ENCODE measurements at regions not wholly inside any gene's neighbourhood (a gene's known extent, or its start where the extent isn't known, plus 50 kb on each side); places are given as distances from the start of the nearest gene placed in this dataset.
"Not testable (repeated sequence)": the region's sequence is repeated elsewhere in the genome, so short reads cannot be mapped to it uniquely, and the experiment has no call there.

DNA sequence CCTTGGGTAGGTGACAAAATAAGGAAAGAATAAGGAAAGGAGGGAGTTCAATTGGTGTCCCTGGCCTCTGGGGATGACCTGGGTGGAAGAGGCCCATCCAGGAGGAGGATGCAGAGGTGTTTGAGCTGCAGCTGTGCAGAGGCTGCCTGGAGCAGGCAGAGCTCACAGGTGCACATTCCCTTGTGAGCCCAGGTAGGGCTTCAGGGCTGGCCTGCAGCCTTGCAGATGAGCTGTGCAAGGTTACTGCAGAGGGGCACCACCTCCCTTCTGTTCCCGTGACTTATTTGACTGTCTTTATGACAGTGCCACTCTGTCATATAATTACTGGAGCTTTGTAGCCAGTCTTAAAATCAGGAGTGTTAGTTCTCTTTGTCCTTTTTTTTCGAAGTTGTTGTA, 263.2 kb upstream of the HS6ST1 start:
- no peak for DNase-seq

DNA sequence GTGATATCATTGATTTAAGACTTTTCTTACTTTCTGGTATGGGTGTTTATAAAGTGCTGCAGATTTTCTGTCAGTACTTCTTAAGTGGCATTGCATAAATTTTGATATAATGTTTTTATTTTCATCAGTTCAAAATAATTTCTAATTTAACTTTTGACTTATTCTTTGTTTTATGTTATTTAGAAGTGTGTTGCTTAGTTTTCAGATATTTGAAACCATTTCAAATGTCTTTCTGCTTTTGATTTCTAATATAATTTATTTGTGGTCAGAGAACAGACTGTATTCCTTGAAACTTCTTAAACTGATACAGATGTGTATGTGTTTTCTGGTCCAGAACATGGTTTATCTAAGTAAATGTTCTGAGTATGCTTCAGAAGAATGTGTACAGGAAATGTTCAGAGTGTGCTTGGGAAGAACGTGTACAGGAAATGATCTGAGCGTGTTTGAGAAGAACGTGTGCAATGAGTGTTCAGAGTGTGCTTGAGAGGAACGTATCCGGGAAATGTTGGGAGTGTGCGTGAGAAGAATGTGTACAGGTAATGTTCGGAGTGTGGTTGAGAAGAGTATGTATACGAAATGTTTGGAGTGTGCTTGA, 265.7 kb upstream of the HS6ST1 start:
- no peak for DNase-seq

DNA sequence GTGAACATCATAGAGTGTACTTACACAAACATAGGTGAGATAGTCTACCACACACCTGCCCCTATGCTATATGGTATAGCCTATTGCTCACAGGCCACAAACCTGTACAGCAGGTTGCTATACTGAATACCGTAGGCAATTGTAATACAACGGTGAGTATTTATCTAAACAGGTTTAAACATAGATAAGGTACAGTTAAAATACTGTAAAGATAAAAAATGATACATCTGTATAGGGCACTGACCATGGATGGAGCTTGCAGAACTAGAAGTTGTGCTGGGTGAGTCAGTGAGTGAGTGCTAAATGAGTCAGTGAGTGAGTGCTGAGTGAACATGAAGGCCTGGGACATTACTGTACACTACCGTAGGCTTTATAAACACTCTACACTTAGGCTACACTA, 267.0 kb upstream of the HS6ST1 start:
- DNase-seq = no peak

DNA sequence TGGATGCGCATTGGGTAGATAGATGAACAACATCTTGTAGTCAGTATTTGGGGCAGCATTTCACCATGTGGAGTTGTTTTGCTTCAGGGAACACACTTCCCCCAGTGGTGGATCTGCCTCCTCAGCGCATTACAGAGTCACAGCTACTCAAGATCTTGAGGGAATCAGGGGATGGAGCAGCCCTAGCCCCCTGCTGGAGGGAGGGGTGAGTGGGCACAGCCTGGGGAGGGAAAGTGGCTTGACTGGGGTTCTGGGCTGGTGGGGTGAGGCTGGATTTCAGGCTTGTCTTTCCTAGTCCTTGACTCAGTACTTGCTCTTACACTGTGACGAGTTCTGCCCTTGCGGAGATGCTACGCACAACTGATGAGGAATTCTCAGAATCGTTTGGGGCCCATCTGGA, 271.0 kb upstream of the HS6ST1 start:
- DNase-seq = no peak

DNA sequence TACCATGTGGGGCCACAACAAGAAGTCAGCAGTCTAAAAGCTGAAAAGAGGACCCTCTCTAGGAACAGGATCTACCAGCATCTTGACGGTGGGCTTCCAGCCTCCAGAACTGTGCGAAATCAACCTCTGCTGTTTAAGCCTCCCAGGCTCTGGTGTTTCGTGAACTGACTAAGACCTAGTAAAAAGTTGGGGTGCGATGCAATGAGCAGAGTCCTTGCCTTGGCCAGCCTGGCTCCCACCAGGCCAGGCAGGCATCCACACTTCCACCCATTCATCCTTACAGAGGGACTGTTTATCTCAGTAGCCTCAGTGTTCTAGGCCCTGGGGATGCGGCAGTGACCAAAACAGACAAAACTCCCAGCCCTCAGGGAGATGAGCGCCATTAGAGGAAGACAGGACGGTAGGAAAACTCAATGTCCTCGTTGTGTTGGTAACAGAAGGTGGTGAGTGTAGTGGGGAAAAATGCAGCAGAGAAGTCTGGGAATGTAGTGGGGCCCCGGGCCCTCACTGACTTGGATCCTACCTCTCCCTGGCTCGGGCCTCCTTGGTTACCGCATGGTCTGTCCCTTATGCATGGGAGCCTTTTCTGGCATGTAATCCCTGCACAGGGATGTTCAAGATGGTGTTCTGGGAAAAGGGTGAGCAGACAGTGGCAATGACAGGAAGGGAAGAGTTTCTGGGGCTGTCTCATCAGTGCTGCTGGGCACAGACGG, 271.8 kb upstream of the HS6ST1 start:
- DNase-seq = no peak

DNA sequence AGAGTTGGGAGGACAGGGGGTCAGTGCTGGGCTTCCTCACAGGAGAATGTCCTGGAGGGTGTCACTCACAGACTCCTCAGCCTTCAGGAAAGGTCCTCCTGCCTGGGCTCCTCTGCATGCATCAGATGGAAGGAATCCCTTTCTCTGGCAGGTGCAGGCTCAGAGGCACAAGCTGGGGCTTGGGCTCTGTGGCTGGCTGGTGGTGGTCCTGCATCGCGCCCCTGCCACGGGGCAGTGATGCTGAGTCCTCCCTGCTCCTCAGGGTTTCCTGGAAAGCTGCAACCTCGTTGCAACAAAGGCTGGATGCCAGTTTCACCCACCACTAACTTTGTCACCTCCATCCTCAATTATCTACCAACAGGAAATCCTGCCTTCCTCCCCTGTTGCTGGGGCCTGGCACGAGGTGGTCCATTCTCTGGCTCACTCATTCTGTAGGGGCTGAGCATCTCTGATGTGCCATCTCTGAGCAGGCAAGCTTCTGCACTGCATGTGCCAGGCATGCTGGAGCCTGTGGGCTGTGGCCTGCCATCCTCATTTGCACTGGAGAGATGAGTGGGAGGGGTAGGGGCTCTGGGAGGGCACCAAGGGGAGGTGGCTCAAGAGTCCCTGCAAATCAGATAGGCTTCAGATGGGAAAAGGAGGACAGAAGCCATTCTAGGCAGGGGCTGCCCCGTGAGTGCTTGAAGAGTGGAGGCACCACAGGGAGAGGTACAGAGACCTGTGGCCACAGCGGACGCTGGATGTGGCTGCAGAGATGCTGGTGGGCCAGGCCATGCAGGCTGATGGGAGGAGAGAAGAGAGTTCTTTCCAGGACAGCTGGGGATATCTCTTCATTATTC, 272.6 kb upstream of the HS6ST1 start:
- no peak for DNase-seq

DNA sequence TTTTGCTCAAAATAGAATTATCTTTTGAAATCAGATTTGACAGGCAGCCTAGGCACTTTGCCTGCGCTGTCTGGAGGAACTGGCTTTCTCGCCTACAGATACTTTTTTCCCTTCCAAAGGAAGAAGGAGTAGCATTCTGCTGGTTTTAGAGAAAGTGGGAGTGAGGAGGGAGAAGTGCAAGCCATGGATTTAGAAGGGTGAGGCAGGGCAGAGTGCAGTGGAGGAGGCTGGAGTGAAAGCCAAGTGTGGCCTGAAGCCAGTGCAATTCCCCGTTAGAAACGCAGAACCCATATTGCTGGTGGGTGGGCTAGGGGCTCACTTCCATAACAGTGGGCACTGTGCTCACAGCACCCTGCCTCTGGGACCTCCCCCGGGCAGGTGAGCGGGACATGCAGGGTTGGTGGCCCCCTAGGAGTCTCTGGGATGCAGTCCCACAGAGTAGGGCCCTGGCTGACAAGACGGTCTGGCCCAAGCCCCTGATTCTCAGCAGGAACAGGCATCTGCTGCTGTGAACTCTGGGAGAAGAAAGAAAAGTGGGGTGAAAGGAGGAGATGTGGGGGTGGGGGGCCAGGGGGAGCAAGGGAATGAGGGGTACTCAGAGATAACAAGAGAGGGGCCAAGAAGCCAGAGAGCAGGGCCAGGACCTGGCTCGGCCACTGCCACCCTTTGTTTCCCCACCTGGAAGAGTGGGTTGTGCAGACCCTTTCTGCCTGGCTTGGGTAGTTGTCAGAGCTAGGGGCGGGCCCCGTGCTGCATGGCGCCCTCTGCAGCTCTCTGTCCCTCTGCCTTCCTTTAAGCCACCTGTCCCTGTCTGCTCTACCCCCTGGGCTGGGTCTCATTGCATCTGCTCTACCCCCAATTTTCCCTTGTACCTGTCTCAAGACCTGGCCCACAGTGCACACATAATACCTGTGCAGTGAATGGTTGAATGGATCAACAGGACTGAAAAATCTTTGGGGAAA, 273.5 kb upstream of the HS6ST1 start:
- DNase-seq = no peak

DNA sequence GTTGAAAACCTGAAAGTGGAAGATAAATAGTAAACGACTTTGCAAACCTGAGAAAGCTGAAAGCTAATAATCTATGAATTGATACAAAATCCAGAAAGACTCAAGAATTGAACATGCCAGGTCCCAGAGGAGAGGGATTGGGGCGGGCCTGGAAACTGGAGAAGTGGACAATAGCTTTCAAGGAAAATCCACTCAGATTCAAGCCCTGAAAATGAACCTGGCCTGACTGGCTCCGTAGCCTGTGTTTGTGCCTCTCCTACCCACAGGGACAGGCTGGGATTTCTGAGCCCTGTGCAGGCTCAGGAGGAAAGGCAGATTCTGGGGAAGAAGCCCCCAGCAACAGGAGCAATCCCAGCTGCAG, 274.8 kb upstream of the HS6ST1 start:
- no peak for DNase-seq

DNA sequence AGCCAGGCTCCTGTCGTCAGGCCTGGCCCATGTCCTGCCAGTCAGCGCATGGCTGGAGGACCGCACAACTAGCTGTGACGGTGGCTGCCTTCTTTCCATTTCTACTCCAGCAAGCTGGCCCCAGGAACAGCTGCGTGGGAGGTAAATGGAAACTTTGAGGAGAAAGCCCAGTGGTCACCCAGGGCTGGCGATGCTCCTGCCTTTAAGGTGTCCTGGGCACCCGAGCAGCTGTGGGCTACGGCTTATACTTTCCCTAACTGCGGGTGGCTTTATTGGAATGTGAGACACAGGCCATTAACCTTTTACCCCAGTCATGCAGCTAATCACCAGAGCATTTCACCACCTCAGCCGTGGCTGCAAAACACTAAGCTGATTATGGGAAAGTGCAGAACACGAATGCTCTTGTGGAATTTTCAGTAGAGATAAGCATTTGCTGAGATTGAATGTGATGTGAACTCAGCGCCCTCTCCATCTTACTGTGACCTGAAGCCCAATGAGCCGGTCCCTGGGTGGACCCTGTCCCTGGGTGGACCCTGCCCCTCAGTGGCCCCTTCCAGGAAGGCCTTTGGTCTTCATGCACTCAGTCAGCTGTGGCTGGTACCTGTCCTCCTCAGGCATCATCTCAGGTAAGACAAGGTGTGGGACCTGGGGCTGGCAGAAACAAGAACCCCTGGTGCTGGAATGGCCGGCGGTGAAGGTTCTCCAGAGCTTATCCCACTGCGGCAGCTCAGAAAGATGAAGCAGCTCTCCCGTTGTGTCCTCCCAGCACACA, 275.4 kb upstream of the HS6ST1 start:
- DNase-seq = no peak

DNA sequence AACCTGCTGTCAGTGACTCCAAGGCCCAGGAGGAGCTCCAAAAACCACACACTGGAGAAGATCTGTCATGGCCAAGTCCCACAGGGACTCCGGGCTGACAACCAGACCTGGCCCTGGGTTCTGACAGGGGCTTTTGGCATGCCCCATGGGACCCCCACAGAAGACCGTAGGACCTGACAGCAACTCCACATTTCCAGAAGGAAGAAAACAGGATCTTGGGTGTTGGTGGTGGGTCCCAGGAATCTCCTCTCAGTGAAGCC, 275.9 kb upstream of the HS6ST1 start:
- DNase-seq = no peak

DNA sequence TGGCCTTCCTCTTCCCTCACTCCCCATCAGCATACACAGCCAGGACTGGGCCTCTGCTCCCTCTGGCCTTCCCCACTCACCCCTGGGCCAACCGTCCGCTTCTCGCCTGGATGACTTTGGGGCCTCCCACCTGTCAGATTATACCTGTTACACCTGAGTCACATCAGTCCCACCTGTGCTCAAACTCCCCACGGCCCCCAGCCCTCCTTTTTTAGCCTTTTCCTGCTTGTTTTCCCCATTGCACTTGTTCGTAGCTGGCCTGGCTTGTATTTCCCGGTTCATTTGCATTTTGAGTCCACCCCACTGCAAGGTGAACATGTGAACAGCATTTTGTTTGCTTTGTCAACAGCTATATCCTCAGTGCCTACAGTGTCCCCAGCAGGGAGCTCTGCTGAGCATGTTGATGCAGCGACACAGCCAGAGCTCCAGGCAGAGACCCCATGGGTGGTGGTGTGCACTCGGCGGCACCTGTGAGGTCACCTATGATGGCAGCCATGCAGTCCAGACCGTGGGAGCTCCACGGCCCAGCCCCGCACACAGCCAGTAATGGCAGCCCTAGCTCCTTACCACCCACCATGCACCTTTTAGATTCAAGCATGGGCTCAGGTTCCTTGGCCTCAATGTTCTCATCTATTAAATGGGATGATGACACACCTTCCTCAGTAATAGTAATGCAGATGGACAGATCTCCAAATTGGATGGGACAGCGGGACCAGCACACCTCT, 276.4 kb upstream of the HS6ST1 start:
- no peak for DNase-seq

DNA sequence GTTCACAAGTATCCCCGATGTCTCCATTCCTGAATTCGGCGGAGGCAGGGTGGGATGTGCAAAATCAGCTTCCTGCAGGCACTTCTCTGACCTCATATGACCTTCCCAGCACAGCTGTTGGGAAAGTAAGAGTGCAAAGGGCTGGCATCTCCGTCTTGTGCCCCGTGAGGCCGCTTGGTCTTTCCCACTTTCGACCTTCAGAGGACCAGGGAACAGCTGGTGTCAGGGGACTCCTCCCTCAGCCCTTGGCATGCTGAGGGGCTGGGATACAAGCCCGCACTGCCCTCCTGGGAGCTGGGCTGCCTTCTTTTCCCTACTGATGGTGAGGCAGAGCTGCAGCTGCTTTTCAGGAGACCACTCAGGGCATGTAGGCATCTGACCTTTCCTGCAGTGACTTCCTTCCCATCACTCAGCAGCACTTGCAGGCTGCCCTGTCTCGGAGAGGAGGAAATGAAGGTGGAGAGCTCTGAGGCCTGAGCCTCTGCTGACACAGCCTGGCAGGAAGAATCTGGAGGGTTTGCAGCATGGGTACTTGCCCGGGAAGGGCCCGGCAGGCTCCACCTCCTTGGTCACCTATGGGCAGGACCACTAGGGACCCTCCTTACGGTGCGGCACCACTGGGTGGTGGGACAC, 277.2 kb upstream of the HS6ST1 start:
- no peak for DNase-seq

DNA sequence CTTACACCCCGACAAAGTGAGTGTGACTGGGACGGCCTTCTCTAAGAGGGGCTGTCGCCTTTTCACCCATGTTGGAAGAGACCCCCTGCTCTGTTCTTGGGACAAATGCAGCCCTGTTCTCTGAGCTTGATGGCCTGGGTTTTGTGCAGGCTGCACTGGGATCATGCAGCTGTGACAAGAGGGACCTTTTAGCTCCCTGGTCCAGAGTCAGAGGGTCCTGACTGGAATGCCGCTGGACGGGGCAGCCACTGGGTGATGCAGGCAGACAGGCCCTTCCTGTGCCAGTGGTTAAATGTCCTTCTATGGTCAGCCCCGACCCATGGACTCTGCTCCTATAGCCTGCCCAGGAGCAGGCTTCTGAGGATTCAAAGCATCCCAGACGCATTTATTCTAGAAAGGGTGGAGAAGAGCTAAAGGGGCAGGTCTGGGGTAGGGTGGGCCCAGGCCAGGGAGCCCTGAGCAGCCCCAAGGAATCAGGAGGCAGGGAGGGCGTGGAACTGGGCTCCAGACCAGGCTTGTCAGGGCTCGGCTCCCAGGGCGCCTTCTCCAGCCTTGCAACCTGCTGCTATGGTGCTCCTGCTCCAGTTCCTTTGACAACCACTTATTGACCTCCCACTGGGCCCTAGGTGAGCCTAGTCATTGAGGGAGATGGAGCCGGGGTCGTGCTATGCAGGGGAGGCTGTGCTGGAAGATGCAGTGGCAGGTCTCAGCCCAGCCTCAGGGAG, 277.9 kb upstream of the HS6ST1 start:
- DNase-seq = no peak

DNA sequence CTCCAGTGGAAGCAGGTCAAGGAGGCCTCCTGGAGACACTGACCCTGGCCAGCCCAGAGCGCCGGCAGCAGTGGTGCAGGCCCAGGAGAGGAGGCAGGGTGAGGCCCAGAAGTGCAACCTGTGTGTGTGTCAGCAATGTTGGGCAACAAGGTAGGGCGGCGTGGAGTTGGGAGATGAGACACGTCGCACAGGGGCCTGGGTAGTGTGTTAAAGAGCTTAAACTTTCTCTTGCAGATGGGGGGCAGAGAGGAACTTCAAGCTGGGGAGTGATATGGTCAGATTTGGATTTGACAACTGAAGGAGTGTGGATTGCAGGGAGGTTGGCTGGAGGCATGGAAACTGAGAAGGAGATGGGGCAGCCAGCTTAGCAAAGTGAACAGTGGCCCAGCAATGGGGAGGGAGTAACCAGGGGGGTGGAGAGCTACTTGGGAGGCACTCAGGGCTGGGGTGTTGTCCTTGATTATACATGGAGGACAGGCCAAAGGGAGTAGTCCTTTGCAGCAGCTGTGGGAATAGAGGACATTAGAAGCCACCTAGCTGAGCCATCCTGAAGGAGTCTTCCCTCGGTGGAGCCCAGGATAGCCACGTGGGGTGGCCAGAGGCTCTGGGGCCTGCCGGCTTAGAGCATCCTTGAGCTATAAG, 278.6 kb upstream of the HS6ST1 start:
- no peak for DNase-seq

DNA sequence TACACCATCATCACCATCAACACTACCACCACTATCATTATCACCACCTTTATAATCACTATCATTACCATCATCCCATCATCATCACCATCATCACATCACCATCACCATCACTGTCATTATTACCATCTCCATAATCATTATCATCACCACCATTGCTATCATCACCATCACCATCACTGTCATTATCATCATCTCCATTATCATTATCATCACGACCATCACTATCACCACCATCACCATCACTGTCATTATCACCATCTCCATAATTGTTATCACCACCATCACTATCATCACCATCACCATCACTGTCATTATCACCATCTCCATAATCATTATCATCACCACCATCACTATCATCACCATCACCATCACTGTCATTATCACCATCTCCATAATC, 279.6 kb upstream of the HS6ST1 start:
- not testable (repeated sequence) for DNase-seq

DNA sequence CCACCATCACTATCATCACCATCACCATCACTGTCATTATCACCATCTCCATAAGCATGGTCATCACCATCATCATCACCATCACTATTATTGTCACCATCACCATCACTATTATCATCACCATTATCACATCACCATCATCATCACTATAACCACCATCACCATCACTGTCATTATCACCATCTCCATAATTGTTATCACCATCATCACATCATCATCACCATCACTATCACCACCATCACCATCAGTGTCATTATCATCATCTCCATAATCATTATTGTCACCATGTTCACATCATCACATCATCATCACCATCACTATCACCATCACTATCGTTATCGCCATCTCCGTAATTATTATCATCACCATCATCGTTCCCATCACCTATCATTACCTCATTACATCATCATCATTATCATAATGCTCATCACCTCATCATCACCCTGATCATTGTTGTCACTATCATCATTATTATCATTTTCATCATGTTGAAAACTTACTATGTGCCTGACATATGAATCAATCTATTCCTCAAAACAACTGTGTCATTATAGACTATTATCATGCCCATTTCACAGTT, 280.3 kb upstream of the HS6ST1 start:
- no peak for DNase-seq

DNA sequence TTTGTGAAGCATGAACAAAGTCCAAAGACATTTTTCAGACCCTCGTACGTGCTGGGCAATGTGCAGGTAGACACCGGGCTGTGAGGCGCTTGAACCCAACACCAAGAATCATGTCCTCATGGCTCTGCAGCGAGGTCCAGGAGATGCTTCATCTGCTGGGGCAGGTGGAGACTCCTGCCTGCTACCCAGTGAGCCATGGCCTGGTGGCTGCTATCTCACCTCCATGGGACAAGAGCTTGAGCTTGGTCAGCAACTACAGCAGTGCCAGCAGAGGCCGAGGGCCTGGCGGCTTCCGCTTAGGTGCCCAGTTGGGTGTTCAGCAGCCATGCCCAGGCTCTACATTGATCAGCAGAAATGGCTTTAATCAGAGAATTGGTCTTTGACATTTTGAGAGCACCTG, 281.0 kb upstream of the HS6ST1 start:
- DNase-seq = no peak

DNA sequence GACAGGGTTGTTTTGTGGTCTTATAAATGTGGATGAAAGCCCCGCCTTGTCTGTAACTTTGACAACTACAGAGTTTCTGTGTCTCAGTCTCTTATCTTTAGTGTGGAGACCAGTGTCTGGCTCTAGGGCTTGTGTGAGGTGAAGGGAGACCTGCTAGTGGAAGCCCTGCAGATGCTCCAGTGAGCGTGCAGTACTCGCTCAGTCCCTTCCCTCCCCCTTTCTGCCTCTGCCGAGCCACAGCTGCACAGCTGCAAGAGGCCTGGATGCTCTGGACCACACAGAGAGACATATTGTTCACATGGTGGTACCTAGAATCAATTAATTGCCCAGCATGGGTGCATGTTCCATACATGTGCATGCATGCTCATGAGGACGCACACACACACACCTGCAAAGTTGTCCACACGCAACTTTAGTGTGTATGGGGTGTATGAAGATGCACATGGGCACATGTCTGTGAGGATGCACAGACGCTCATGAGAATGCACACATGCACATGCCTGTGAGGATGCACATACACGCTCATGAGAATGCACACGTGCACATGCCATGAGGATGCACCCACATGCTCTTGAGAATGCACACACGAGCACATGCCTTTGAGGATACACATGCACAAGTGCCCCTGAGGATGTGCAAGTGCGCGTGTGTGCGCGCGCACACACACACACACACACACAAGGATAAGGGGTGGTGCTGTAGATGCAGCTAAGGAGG, 282.1 kb upstream of the HS6ST1 start:
- no peak for DNase-seq

Data from C1 segment of cervical spinal cord (tissue), 14 donors.